RWPE2 (cell line): ENCODE measurements at regions not wholly inside any gene's neighbourhood (a gene's known extent, or its start where the extent isn't known, plus 50 kb on each side); places are given as distances from the start of the nearest gene placed in this dataset.

ENCODE experiments used
- ATAC-seq: fragments of 200-7000 bp; cut with Tn5 transposase; 3 replicates; pipeline ENCODE4 v1.9.1; 2021; ENCODE audit warnings: low read depth
- DNase-seq: peaks from one replicate; pipeline ENCODE4 v3.0.0-alpha.2; 2020; ENCODE audit warnings: low spot score
- H3K27ac ChIP-seq: fragments of 450-650 bp; 2 replicates; pipeline ENCODE4 v1.5.1; 2017; ENCODE audit warnings: mild to moderate bottlenecking; ENCODE audit not compliant: poor library complexity, severe bottlenecking
- H3K27me3 ChIP-seq: fragments of 250-450 bp; sonication (Bioruptor Pico); 2 replicates; pipeline ENCODE4 v1.5.1; 2021; ENCODE audit warnings: mild to moderate bottlenecking, moderate library complexity; ENCODE audit not compliant: insufficient read depth, poor library complexity, severe bottlenecking
- H3K36me3 ChIP-seq: fragments of 250-450 bp; sonication (Bioruptor Pico); 2 replicates; pipeline ENCODE4 v1.5.1; 2020; ENCODE audit warnings: low read depth, mild to moderate bottlenecking, moderate library complexity
- H3K4me1 ChIP-seq: fragments of 250-450 bp; sonication (Bioruptor Pico); 2 replicates; pipeline ENCODE4 v1.5.1; 2021; ENCODE audit warnings: mild to moderate bottlenecking, moderate library complexity; ENCODE audit not compliant: insufficient read depth, poor library complexity, severe bottlenecking
- H3K4me3 ChIP-seq: fragments of 250-450 bp; sonication (Bioruptor Pico); 2 replicates; pipeline ENCODE4 v1.5.1; 2021; ENCODE audit warnings: mild to moderate bottlenecking, moderate library complexity; ENCODE audit not compliant: severe bottlenecking
- H3K9me3 ChIP-seq: fragments of 250-450 bp; sonication (Bioruptor Pico); 2 replicates; pipeline ENCODE4 v1.5.1; 2021; ENCODE audit warnings: mild to moderate bottlenecking, moderate library complexity; ENCODE audit not compliant: severe bottlenecking
- TF ChIP-seq, protein P1 (sequence below): fragments of 450-650 bp; IDR thresholded peaks from one replicate; pipeline ENCODE4 v1.5.1; 2017; ENCODE audit warnings: mild to moderate bottlenecking, moderate library complexity; ENCODE audit not compliant: poor library complexity, severe bottlenecking

DNA sequence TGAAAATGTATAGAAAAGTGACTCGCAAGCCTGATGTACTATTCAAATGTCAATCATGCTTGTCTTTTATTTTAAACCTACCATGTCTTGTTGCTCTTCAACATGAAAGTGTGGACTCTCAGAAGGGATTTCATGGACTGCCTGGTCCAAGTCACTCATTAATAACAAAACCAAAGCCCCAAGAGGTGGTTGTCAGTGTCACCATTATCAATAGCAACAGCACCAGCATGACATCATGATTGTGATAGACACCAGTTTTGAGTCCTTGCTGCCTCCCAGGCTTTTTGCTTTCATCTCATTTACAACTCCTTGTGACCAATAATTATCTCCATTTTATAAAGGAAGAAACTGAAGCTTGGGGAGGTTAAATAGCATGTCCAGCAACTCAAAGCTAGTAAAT is 112.0 kb upstream of the TMPO start:
- no peaks in the 10 kb centered on the region for H3K36me3 ChIP-seq
- no peaks in the 10 kb centered on the region for H3K27me3 ChIP-seq
- no peak overlapping the region for H3K27ac ChIP-seq
- H3K9me3 ChIP-seq = no peaks in the 10 kb centered on the region
- DNase-seq (no peak), ATAC-seq (no peak)
- H3K4me3 ChIP-seq = no peak overlapping the region
- H3K4me1 ChIP-seq = peaks cover 6% of the 10 kb centered on the region
- TF ChIP-seq, protein P1, sequence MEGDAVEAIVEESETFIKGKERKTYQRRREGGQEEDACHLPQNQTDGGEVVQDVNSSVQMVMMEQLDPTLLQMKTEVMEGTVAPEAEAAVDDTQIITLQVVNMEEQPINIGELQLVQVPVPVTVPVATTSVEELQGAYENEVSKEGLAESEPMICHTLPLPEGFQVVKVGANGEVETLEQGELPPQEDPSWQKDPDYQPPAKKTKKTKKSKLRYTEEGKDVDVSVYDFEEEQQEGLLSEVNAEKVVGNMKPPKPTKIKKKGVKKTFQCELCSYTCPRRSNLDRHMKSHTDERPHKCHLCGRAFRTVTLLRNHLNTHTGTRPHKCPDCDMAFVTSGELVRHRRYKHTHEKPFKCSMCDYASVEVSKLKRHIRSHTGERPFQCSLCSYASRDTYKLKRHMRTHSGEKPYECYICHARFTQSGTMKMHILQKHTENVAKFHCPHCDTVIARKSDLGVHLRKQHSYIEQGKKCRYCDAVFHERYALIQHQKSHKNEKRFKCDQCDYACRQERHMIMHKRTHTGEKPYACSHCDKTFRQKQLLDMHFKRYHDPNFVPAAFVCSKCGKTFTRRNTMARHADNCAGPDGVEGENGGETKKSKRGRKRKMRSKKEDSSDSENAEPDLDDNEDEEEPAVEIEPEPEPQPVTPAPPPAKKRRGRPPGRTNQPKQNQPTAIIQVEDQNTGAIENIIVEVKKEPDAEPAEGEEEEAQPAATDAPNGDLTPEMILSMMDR = no peak

DNA sequence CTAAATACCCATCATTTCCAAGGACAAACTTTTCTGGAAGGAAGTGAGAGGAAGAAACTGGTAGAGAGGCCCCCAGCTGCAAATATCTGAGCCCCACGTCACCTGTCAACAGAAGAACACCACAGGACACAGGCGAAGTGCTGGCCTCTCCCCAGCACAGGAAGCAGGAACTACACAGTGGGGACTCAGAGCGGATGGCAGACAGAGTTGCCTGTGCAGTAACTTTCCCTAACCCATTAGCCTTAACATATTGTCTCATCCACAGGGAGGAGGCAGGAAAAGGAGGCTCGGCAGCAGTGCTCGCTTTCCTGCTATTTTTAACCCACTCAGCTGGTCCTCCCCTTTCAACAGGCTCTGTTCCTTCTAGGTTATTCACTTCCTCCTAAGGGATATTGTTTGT is 111.5 kb upstream of the TMPO start:
- ATAC-seq = no peak
- Histone ChIP-seq H3K4me1 (peaks cover 6% of the 10 kb centered on the region), H3K27ac (no peak overlapping the region)

GRCh38 chr12:98405805-98406366 is 109.5 kb upstream of the TMPO start:
- ATAC-seq (no peak), DNase-seq (no peak)
- H3K27ac ChIP-seq = no peak overlapping the region
- no peaks in the 10 kb centered on the region for H3K27me3 ChIP-seq
- no peaks in the 10 kb centered on the region for H3K36me3 ChIP-seq
- TF ChIP-seq, protein P1 = no peak
- no peak overlapping the region for H3K4me3 ChIP-seq
- no peaks in the 10 kb centered on the region for H3K9me3 ChIP-seq
- H3K4me1 ChIP-seq = no peaks in the 10 kb centered on the region

More for the DNA sequence above, 111.5 kb upstream of the TMPO start:
- Histone ChIP-seq H3K36me3 (no peaks in the 10 kb centered on the region), H3K9me3 (no peaks in the 10 kb centered on the region), H3K4me3 (no peak overlapping the region), H3K27me3 (no peaks in the 10 kb centered on the region)
- DNase-seq = no peak
- TF ChIP-seq, protein P1 = no peak

DNA sequence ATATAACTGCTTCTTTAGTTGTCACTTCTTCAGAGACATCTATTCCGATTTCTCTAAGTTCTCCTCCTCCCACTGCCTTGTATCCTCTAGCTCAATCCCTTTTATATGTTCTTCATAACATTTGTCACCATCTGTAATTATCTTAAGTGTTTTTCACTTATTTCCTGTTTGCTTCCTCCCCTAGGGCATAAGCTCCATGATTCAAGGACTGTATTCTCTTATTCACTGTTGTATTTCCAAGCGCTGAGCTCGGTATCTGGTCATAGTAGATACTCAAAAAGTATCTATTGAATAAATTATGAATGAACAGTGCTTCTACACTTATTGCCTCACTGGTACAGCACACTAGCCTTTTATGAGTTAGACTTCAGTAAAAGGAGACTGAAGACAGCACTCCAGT is 109.0 kb upstream of the TMPO start:
- H3K36me3 ChIP-seq = no peaks in the 10 kb centered on the region
- no peaks in the 10 kb centered on the region for H3K4me1 ChIP-seq
- H3K27ac ChIP-seq = no peak overlapping the region
- ATAC-seq = no peak
- no peak for DNase-seq
- TF ChIP-seq, protein P1 = no peak
- no peaks in the 10 kb centered on the region for H3K9me3 ChIP-seq
- no peaks in the 10 kb centered on the region for H3K27me3 ChIP-seq
- H3K4me3 ChIP-seq = no peak overlapping the region

DNA sequence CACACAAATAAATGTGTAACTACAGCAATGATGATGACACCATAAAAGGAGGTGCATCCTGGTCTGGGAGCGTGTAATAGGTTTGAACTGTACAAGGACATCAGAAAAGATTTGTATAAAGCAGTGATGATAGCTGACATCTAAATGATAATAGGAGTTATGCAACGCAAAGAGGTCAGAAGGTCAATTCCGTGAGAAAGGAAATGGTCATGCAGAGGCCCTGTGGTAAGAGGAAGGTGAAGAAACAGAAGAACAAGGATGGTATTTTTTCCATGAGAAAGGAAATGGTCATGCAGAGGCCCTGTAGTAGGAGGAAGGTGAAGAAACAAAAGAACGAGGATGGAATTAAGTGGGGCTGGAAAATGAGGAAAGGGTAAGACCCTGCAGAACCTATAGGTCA is 106.7 kb upstream of the TMPO start:
- Histone ChIP-seq H3K9me3 (no peaks in the 10 kb centered on the region), H3K4me1 (no peaks in the 10 kb centered on the region), H3K27me3 (no peaks in the 10 kb centered on the region), H3K36me3 (no peaks in the 10 kb centered on the region), H3K4me3 (no peak overlapping the region), H3K27ac (no peak overlapping the region)
- DNase-seq = no peak
- ATAC-seq = no peak
- TF ChIP-seq, protein P1 = no peak
